Endothelial cell of umbilical vein (primary cell): ENCODE measurements at regions not wholly inside any gene's neighbourhood (a gene's known extent, or its start where the extent isn't known, plus 50 kb on each side); places are given as distances from the start of the nearest gene placed in this dataset.

Experiments used
- BruUV-seq: library from RNA; stranded (reverse); fragments of 400-500 nt; replicated peaks from 2 replicates; lab custom pipeline; 2021; lab: Mats Ljungman, UMichigan
- CTCF ChIA-PET: fragments of 300-600, 350-600 bp; sonication (Branson Sonifier 250); formaldehyde crosslinking; loops from one replicate; lab custom pipeline; 2021; ENCODE audit warnings: antibody characterized with exemption, inconsistent platforms; lab: Charles Lee
- POLR2A ChIA-PET: fragments of 300-600, 350-600 bp; sonication (Branson Sonifier 250); formaldehyde crosslinking; loops from one replicate; lab custom pipeline; 2021; ENCODE audit warnings: antibody characterized with exemption, inconsistent platforms; lab: Charles Lee
- DNase-seq: peaks from one replicate; pipeline ENCODE4 v3.0.0-alpha.2; 2011; ENCODE audit warnings: low read depth, low spot score
- FAIRE-seq: peaks from 2 replicates; lab custom pipeline; 2011; peaks lifted over from hg19 to GRCh38; lab: Jason Lieb, UNC
- H2AFZ ChIP-seq: 2 replicates; pipeline ENCODE4 v1.6.0; 2012; ENCODE audit warnings: low read depth, low read length, control low read depth, inconsistent platforms
- H3K27ac ChIP-seq: 2 replicates; pipeline ENCODE4 v1.5.1; 2011; ENCODE audit warnings: low read depth, mild to moderate bottlenecking, control low read depth, low read length, moderate library complexity; ENCODE audit not compliant: insufficient read depth
- H3K27me3 ChIP-seq, 2 experiments: 2 replicates each; pipeline versions ENCODE4 v1.6.0 to v1.6.1; 2011; ENCODE audit warnings: low read length in 2 of 2, mixed read lengths in 1 of 2; ENCODE audit not compliant: control insufficient read depth in 2 of 2, insufficient read depth in 2 of 2
- H3K36me3 ChIP-seq, 2 experiments: 2 replicates in 1 of 2; 3 replicates in 1 of 2; pipeline ENCODE4 v1.5.1; 2011; ENCODE audit warnings: low read length in 2 of 2, mild to moderate bottlenecking in 1 of 2, moderate library complexity in 1 of 2; ENCODE audit not compliant: control insufficient read depth in 2 of 2, insufficient read depth in 2 of 2; ENCODE audit errors: extremely low read depth in 1 of 2
- H3K4me1 ChIP-seq: 3 replicates; pipeline ENCODE4 v1.5.1; 2011; ENCODE audit warnings: mild to moderate bottlenecking, low read length; ENCODE audit not compliant: control insufficient read depth, insufficient read depth; ENCODE audit errors: extremely low read depth
- H3K4me2 ChIP-seq: 2 replicates; pipeline ENCODE4 v1.6.1; 2011; ENCODE audit warnings: low read length, control low read depth, mixed read lengths; ENCODE audit not compliant: insufficient read depth
- H3K4me3 ChIP-seq, 3 experiments: fragments of 200-600 bp in 1 of 3; sonication (generic), shearing (Covaris generic) in 1 of 3; replicated peaks in 1 of 3; 2 replicates each; pipeline ENCODE4 v1.5.1; 2011 to 2016; ENCODE audit warnings: control low read depth in 3 of 3, low read length in 3 of 3, mild to moderate bottlenecking in 2 of 3, inconsistent platforms in 1 of 3, low read depth in 1 of 3, moderate library complexity in 1 of 3; ENCODE audit not compliant: insufficient read depth in 1 of 3
- H3K79me2 ChIP-seq: 2 replicates; pipeline ENCODE4 v1.6.0; 2012; ENCODE audit warnings: low read length, inconsistent platforms; ENCODE audit not compliant: control insufficient read depth, insufficient read depth
- H3K9ac ChIP-seq: replicated peaks from 2 replicates; pipeline ENCODE3; 2011; ENCODE audit warnings: low read length, control low read depth; ENCODE audit not compliant: insufficient read depth; ENCODE audit errors: extremely low read depth
- H3K9me1 ChIP-seq: replicated peaks from 3 replicates; pipeline ENCODE4 v1.6.0; 2011; ENCODE audit warnings: mild to moderate bottlenecking, low read length; ENCODE audit not compliant: control insufficient read depth, insufficient read depth; ENCODE audit errors: extremely low read depth
- H3K9me3 ChIP-seq: replicated peaks from 2 replicates; pipeline ENCODE4 v1.5.1; 2012; ENCODE audit warnings: low read length, inconsistent platforms; ENCODE audit not compliant: control insufficient read depth, insufficient read depth
- H4K20me1 ChIP-seq: replicated peaks from 2 replicates; pipeline ENCODE3; 2011; ENCODE audit warnings: mild to moderate bottlenecking, low read length; ENCODE audit not compliant: control insufficient read depth, insufficient read depth; ENCODE audit errors: extremely low read depth
- CTCF ChIP-seq, 2 donors: IDR thresholded peaks; 1 replicate in 1 of 2; 2 replicates in 1 of 2; pipeline ENCODE4 v1.5.1; 2011; ENCODE audit warnings: low read length in 2 of 2, mild to moderate bottlenecking in 2 of 2, moderate library complexity in 2 of 2, control low read depth in 1 of 2, inconsistent platforms in 1 of 2, low read depth in 1 of 2; ENCODE audit not compliant: insufficient read depth in 1 of 2; ENCODE audit errors: extremely low read depth in 1 of 2
- EZH2 ChIP-seq: IDR thresholded peaks from 2 replicates; pipeline ENCODE4 v1.6.1; 2012; ENCODE audit warnings: borderline replicate concordance, low read depth, mild to moderate bottlenecking, moderate library complexity, low read length, inconsistent platforms; ENCODE audit not compliant: severe bottlenecking
- FOS ChIP-seq: IDR thresholded peaks from 2 replicates; pipeline ENCODE4 v1.6.1; 2011; ENCODE audit warnings: mild to moderate bottlenecking, low read length, moderate library complexity, borderline replicate concordance; ENCODE audit not compliant: insufficient read depth
- GATA2 ChIP-seq: IDR thresholded peaks from 2 replicates; pipeline ENCODE4 v1.7.0; 2011; ENCODE audit warnings: low read depth, mild to moderate bottlenecking, moderate library complexity, mixed read lengths, low read length; ENCODE audit not compliant: insufficient read length, insufficient read depth
- JUN ChIP-seq: IDR thresholded peaks from 2 replicates; pipeline ENCODE4 v1.6.1; 2011; ENCODE audit warnings: borderline replicate concordance, low read depth; ENCODE audit not compliant: insufficient read length, insufficient read depth
- POLR2A ChIP-seq: IDR thresholded peaks from 2 replicates; pipeline ENCODE4 v1.6.1; 2012; ENCODE audit warnings: low read depth, mild to moderate bottlenecking, control low read depth, low read length
- POLR2AphosphoS5 ChIP-seq: IDR thresholded peaks from 2 replicates; pipeline ENCODE4 v1.6.1; 2012; ENCODE audit warnings: low read depth, mild to moderate bottlenecking, control low read depth, low read length, moderate library complexity; ENCODE audit not compliant: insufficient read depth
- dilution Hi-C: fragments of 300-500 bp; cut with MboI; formaldehyde crosslinking; loops from one replicate; pipeline ENCODE4 v1.15.0; 2019; ENCODE audit warnings: low sequenced_read_pairs; ENCODE audit not compliant: extremely low pct_ligation_motif_present
- intact Hi-C: fragments of 100-400 bp; cut with micrococcal nuclease; formaldehyde crosslinking; loops from one replicate; pipeline ENCODE4 v1.10.0; 2022
- TF ChIP-seq, protein P1 (sequence below): IDR thresholded peaks from 2 replicates; pipeline ENCODE4 v1.6.1; 2011; ENCODE audit not compliant: insufficient read depth, insufficient read length

GRCh38 chr5:53233645-53234405 is 124.3 kb upstream of the MOCS2 start:
- no peaks in the 10 kb centered on the region for H3K27me3 ChIP-seq
- ChIA-PET CTCF (no interaction called here), POLR2A (no interaction called here)
- H3K4me1 ChIP-seq = no peaks in the 10 kb centered on the region
- no peaks in the 10 kb centered on the region for H4K20me1 ChIP-seq
- no peak overlapping the region for H2AFZ ChIP-seq
- no peak for FAIRE-seq
- H3K36me3 ChIP-seq = no peaks in the 10 kb centered on the region
- H3K4me2 ChIP-seq = no peak overlapping the region
- no peak overlapping the region for H3K4me3 ChIP-seq
- no peak overlapping the region for H3K9ac ChIP-seq
- TF ChIP-seq JUN (no peak), EZH2 (no peak), FOS (no peak), POLR2AphosphoS5 (no peak), POLR2A (no peak), CTCF (IDR thresholded peaks at IDR 0.05; ENCODE audit: extremely low read depth in 1 of 2, insufficient read depth in 1 of 2, low read depth in 1 of 2, low read length in 2 of 2) (no peak), GATA2 (no peak)
- TF ChIP-seq, protein P1, sequence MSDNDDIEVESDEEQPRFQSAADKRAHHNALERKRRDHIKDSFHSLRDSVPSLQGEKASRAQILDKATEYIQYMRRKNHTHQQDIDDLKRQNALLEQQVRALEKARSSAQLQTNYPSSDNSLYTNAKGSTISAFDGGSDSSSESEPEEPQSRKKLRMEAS = no peak
- intact Hi-C loops (no loop called here), dilution Hi-C loops (no loop called here)
- no peaks in the 10 kb centered on the region for H3K9me3 ChIP-seq
- no TSS peak for BruUV-seq
- DNase-seq = no peak
- H3K79me2 ChIP-seq = no peaks in the 10 kb centered on the region
- H3K9me1 ChIP-seq = no peaks in the 10 kb centered on the region
- H3K27ac ChIP-seq = no peak overlapping the region
